DMS153 (cell line): ENCODE measurements at regions not wholly inside any gene's neighbourhood (a gene's known extent, or its start where the extent isn't known, plus 50 kb on each side); places are given as distances from the start of the nearest gene placed in this dataset.

Experiments
- DNase-seq: peaks from one replicate; lab custom pipeline; 2025; lab: John Stamatoyannopoulos, UW

- no peak for DNase-seq
These were observed 256.4 kb upstream of the SOX21 start for GRCh38 chr13:94968757-94969086.

GRCh38 chr13:94968040-94968756 is 255.9 kb upstream of the SOX21 start:
- DNase-seq: no peak

GRCh38 chr13:94967183-94968039 is 255.1 kb upstream of the SOX21 start:
- no peak for DNase-seq

DNA sequence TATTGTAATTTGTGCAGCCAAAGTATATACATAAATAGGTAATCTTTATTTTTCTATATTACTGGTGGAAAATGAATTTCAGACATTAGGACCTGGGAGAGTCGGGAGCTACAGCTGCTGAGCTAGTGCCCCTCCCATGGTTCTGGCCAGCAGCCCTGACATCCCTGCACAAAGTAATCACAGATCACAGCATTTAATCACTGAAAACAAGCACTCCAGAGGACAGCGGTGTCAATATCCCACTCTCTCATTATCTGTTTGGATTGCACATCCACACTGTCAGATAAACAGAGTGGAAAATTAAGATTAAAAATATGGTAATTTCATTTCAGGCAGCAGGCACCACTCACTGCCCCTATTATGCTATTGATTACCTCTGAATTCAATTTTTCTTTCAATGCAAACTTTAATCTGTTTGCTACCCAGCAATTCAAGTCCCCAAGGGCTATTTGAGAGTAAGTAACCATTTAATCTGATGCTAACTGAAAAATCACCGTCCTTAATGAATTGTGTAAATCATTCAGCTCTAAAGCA is 254.1 kb upstream of the SOX21 start:
- peak; percentile 34 for DNase-seq

DNA sequence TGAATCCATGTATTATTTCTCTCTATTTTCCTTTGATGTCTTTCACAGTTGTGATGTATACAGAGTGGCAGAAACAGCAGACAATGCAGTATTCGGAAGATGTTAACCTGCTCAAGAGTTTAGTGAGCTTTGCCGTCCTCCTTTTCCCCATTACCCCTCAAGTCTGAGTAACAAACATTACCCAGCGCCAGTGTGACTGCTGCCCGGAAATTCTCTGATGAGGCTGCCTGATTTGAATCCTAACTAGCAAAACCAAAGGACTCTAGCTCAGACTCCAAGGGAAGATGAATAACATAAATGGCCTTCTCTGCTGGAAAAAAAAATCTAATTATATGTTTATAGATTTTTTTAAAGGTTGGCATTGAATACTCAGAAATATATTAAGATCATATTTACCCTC is 247.3 kb upstream of the SOX21 start:
- no peak for DNase-seq

DNA sequence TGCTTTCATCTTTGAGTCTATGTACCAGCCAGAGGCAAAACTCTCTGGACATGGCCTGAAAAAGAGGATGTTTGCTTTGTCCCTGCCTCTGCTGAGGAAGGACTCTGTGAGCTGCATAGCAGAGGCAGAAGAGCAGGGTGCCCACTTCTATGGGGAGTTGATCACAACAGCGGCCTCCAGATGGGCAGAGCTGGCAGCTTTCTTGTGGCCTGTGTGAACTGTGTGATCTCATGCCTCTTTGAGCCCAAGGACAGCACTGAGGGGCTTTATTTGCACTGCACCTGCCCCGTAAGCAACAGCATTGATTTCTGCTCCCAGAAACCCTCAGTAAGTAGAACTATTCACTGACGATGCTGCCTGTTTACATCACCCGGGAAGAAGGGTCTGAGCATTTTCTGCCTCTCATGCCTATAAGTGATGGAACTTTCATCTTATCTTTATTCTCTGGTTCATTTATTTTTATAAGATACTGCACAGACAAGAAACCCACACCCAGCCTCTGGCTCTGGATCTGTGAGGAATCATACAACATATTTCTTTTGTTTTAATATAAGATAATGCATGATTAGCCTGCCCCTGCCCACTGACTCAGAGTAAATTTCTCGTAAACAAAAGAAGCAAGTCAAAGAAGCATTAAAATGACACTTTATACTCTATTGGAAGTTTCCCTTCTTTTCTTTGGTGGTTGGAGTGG is 244.2 kb upstream of the SOX21 start:
- no peak for DNase-seq

DNA sequence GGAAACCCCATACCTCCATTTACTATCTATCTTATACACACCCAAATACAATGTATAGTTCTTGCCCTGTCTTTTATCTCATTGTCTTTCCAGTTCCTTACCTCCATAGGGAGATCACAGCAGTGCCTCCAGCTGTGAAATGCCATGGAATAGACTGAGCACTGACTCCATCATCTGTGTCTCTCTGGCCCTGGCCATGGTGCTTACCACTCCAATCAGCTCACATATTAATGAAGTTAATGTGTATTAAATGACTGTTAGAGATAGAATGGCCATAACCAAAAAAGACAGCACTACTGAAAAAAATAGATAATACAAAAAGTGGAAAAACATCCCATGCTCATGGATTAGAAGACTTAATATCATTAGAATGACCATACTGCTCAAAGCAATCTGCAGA is 240.4 kb upstream of the SOX21 start:
- no peak for DNase-seq

GRCh38 chr13:94950303-94950702 is 238.0 kb upstream of the SOX21 start:
- DNase-seq: no peak

- peak; percentile 33 for DNase-seq
These were observed 235.6 kb upstream of the SOX21 start for GRCh38 chr13:94947965-94948371.

- no peak for DNase-seq
These were observed 235.0 kb upstream of the SOX21 start for GRCh38 chr13:94947392-94947791.

GRCh38 chr13:94946039-94946438 is 233.7 kb upstream of the SOX21 start:
- peak; percentile 9 for DNase-seq

DNA sequence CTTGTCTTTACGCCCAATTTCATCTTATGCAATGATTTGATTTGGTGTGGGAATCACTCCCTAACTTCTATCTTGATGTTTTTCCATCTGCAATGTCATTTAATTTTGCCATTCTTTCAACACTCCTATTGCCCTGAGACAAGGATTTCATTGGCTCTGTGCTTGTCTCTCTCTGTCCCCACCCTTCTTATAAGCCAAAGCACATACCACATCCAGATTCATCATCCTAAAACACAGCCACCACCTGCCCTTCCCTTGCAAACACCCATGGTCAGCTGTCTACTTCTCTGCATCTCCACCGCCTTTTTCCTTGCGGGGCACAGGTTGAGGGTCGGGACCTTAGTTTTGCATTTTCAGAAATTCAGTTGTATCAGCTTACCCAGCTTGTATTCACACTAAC is 225.8 kb upstream of the SOX21 start:
- DNase-seq: no peak

GRCh38 chr13:94936633-94937032 is 224.3 kb upstream of the SOX21 start:
- DNase-seq: no peak

DNA sequence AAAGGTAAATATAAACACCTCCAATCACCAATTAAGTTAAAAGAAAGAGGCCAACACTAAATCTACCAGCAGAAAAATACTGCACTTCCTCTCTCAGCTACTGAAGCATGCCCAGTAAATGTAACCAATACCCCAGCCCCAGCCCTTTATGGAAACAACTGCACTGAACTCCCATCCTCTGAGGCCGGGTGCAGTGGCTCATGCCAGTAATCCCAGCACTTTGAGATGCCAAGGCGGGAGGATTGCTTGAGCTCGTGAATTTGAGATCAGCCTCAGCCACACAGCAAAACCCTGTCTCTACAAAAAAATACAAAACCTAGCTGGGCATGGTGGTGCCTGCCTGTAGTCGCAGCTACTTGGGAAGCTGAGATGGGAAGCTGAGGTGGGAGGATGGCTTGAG is 221.6 kb upstream of the SOX21 start:
- DNase-seq: no peak

GRCh38 chr13:94933230-94933751 is 220.9 kb upstream of the SOX21 start:
- DNase-seq: no peak

GRCh38 chr13:94928127-94928775 is 215.9 kb upstream of the SOX21 start:
- DNase-seq: no peak

- DNase-seq: no peak
These were observed 212.9 kb upstream of the SOX21 start for GRCh38 chr13:94925263-94925662.

- DNase-seq: no peak
These were observed 208.8 kb upstream of the SOX21 start for GRCh38 chr13:94921181-94921580.

DNA sequence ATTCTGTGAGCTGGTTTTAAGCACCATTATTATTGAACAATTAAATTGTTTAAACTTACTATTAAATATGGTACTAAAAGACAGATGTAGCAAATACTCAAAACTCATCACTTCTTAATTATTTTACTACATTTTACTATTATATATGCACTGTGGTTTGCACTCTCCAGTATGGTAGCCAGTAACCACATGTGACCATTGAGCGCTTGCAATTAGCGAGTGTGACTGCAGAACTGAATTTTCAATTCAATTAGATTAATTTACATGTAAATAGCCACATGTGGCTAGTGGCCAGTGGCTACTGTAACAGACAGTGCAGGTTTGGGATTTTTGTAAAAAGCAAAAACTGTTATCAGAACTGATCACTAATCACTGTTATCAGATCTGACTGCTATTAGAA is 208.2 kb upstream of the SOX21 start:
- DNase-seq: no peak

DNA sequence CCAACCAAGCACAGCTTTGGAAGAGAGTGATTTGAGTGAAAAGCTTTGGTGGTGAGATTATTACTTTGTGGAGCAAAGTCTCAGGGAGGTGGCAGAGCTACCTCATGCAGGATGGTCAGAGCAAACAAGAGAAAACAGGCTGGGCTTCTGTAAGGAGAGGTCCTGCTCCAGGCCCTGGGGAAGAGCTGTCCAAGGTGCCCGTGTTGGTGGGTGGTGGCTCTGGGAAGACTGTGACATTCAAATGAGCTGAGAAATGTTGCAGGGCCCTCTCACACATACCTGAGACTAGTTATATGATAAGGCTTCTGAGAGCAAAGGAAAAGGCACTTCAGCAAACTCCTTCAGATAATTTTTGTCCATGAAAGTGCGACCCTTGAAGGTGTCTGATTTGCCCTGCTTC is 205.5 kb upstream of the SOX21 start:
- DNase-seq: no peak

DNA sequence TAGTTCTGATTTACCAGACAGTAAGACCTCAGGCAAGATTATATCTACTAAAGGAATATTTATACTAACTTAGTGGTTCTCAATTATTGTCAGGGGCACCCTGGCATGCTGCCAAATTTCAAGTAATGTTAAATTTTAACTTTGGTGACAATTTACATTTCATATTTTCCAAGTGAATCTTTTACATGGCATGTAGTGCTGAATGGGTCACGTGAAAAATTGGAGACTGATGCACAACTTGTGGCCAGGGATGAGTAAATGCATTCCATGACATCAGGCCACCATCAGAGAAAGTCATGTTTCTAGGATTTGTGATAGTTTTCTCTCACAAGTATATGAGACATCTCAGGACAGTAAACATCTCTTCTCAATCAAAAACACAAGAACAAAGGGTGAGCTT is 202.6 kb upstream of the SOX21 start:
- DNase-seq: no peak

DNA sequence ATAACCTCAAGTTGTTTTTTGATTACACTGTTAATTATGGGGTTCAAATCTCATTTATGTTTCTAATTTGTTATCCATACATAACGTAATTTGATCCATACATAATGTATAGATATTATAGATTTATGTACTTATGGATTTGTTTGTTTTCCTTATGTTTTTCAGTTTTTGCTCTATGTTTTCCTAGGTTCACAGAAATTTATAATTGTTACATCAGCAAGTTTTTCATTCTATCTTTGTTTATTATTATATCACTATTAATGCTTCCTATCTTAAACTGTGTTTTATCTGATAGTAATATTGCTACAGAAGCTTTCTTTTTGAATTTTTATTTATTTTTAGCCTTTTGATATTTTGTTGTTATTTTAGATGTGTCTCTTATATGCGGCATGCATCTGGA is 194.3 kb upstream of the SOX21 start:
- no peak for DNase-seq
